Thyroid gland (tissue), 4 donors: ENCODE measurements at regions not wholly inside any gene's neighbourhood (a gene's known extent, or its start where the extent isn't known, plus 50 kb on each side); places are given as distances from the start of the nearest gene placed in this dataset.

Experiments used
- DNase-seq, 2 donors: peaks; one replicate each; pipeline ENCODE4 v3.0.0-alpha.2; 2019
- H3K27ac ChIP-seq, 3 donors: fragments of 200-600 bp; sonication (generic); 1 replicate in 2 of 3; 2 replicates in 1 of 3; pipeline ENCODE4 v1.5.1; 2016 to 2019; ENCODE audit warnings: mild to moderate bottlenecking in 1 of 3, moderate library complexity in 1 of 3
- H3K27me3 ChIP-seq: fragments of 200-600 bp; sonication (generic); one replicate; pipeline ENCODE4 v1.5.1; 2019
- H3K36me3 ChIP-seq, 2 donors: fragments of 200-600 bp; sonication (generic); one replicate each; pipeline ENCODE4 v1.5.1; 2016 to 2019
- H3K4me1 ChIP-seq, 2 donors: fragments of 200-600 bp; sonication (generic); one replicate each; pipeline ENCODE4 v1.5.1; 2017 to 2019
- H3K4me3 ChIP-seq, 3 donors: fragments of 200-600 bp; sonication (generic); replicated peaks in 1 of 3; 1 replicate in 2 of 3; 2 replicates in 1 of 3; pipeline ENCODE4 v1.5.1; 2016; ENCODE audit warnings: mild to moderate bottlenecking in 1 of 3
- H3K9me3 ChIP-seq: fragments of 200-600 bp; sonication (generic); one replicate; pipeline ENCODE4 v1.5.1; 2017
- POLR2A ChIP-seq, 2 donors: fragments of 450-650 bp; IDR thresholded peaks; one replicate each; pipeline ENCODE4 v1.6.1; 2017; ENCODE audit warnings: antibody characterized with exemption in 2 of 2, mild to moderate bottlenecking in 2 of 2, moderate library complexity in 1 of 2
- WGBS, 2 donors: methylation state at CpG; one replicate each; pipeline ENCODE4 v1.1.5; 2017; 5-methylcytosine and 5-hydroxymethylcytosine counted together
- intact Hi-C: fragments of 100-400 bp; cut with DNase I; formaldehyde crosslinking; loops from one replicate; pipeline ENCODE4 v1.15.1; 2023
- TF ChIP-seq, protein P1 (sequence below), 6 experiments: fragments of 200-600 bp in 3 of 6; fragments of 450-650 bp in 3 of 6; sonication (generic) in 3 of 6; IDR thresholded peaks; one replicate each; pipeline ENCODE4 v1.5.1; 2016 to 2019; ENCODE audit warnings: antibody characterized with exemption in 6 of 6, mild to moderate bottlenecking in 2 of 6, inconsistent platforms in 1 of 6, moderate library complexity in 1 of 6

DNA sequence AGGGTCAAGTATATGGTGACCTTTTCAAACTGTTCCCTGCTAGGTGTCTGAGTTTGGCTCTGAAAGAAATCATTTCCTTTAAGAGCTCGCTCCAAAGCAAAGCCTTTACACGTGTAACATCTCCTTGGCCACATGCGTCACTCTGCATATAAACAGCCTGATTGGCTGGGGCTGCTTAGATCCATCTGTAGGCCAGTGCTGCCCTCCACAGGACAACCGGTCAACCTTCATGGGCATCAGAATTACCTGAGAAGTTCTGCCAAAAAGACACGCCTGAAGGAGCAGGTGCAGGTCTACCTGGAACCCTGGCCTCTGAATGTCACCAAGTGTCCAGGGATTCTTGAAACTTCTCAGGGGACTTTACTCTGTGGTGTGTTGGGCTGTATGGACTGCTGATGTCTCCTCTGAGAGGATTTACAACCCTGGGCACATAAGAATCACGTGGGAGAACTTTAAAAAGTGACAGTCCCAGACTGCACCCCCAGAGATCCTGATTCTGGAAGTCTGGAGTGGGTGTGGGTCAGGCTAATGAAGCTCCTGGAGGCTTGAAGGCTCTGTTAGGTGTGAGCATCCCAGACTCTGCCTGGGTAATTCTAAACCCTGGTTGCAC, 497.6 kb downstream of the GADD45G start:
- 7 to 9% methylated on average over 6 of the region's 6 CpGs for WGBS, 2 donors
- Histone ChIP-seq H3K36me3 (no peaks in the 10 kb centered on the region), H3K9me3 (no peaks in the 10 kb centered on the region), H3K27ac (no peak overlapping the region), H3K27me3 (no peaks in the 10 kb centered on the region), H3K4me1 (peaks cover 10 to 11% of the 10 kb centered on the region in 2 donors), H3K4me3 (no peak overlapping the region)
- peak; percentile 91 to 93 for DNase-seq
- intact Hi-C loops: loop anchor here (2.0 kb wide), 1 partner anchor 500 kb away; no protein-coding TSS in a partner anchor
- TF ChIP-seq POLR2A (IDR thresholded peaks at IDR 0.05): no peak
- TF ChIP-seq, protein P1, sequence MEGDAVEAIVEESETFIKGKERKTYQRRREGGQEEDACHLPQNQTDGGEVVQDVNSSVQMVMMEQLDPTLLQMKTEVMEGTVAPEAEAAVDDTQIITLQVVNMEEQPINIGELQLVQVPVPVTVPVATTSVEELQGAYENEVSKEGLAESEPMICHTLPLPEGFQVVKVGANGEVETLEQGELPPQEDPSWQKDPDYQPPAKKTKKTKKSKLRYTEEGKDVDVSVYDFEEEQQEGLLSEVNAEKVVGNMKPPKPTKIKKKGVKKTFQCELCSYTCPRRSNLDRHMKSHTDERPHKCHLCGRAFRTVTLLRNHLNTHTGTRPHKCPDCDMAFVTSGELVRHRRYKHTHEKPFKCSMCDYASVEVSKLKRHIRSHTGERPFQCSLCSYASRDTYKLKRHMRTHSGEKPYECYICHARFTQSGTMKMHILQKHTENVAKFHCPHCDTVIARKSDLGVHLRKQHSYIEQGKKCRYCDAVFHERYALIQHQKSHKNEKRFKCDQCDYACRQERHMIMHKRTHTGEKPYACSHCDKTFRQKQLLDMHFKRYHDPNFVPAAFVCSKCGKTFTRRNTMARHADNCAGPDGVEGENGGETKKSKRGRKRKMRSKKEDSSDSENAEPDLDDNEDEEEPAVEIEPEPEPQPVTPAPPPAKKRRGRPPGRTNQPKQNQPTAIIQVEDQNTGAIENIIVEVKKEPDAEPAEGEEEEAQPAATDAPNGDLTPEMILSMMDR (IDR thresholded peaks at IDR 0.05): peak in 5 of 6 experiments; percentile 73 to 98 (median 93)

DNA sequence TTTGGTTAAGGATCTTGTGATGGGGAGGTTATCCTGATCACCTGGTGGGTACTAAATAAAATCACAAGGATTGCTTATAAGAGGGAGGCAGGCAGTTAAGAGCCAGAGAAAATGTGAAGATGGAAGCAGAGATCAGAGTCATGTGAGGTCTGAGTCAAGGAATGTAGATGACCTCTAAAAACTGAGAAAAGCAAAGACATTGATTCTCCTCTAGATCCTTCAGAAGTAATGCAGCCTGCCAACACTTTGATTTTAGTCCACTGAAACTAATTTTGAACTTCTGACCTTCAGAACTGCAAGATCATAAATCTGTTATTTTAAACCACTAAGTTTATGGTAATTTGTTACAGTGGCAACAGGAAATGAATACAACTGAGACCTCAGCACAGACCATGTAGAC, 499.0 kb downstream of the GADD45G start:
- DNase-seq: no peak
- H3K4me3 ChIP-seq: no peak overlapping the region

GRCh38 chr9:90105773-90106172, 501.0 kb downstream of the GADD45G start:
- intact Hi-C loops: no loop called here
- Histone ChIP-seq H3K9me3 (no peaks in the 10 kb centered on the region), H3K27me3 (no peaks in the 10 kb centered on the region), H3K4me3 (no peak overlapping the region), H3K4me1 (peaks cover 14 to 23% of the 10 kb centered on the region in 2 donors), H3K27ac (no peak overlapping the region), H3K36me3 (no peaks in the 10 kb centered on the region)
- 44 to 84% methylated on average over 1 of the region's 1 CpG for WGBS, 2 donors
- DNase-seq: no peak
- TF ChIP-seq, protein P1 (IDR thresholded peaks at IDR 0.05): no peak
- no peak for TF ChIP-seq POLR2A (IDR thresholded peaks at IDR 0.05)

More for the DNA sequence above, 499.0 kb downstream of the GADD45G start:
- intact Hi-C loops: loop anchor here (2.0 kb wide), 1 partner anchor 501 kb away; no protein-coding TSS in a partner anchor
- H3K4me1 ChIP-seq: peaks cover 14 to 23% of the 10 kb centered on the region in 2 donors
- H3K9me3 ChIP-seq: no peaks in the 10 kb centered on the region
- H3K27me3 ChIP-seq: no peaks in the 10 kb centered on the region
- TF ChIP-seq, protein P1 (IDR thresholded peaks at IDR 0.05): no peak
- no peak for TF ChIP-seq POLR2A (IDR thresholded peaks at IDR 0.05)
- no peaks in the 10 kb centered on the region for H3K36me3 ChIP-seq
- H3K27ac ChIP-seq: no peak overlapping the region

DNA sequence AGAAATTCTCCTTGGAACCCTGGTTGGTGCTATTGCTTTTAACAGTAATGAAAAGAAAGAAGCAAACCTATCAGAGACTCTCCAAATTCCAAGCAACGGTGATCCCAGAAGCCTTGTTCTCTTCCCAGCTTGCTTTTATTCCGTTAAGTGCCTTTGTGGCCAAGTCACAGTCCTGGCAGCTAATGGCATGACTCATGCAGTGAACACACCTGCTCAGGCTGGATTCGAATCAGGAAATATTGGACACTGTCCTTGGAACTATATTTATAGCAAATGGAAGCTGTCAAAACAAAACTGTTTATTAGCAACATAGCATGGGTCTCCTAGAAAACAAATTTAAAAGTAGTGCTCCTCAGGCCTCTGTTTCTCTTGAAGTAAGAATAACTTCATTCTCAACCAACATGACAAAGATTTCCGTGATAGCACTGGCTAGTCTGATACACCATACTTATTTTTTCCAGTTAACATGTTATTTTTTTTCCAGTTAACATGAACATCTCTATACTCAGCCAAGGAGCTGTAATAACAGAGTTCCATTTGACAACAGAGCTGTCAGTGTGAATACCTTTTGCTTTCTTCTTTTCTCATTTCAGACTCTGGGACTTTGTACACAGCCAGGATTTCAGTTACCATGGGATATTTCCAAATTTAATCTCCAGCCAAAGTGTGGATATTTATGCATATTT, 502.4 kb downstream of the GADD45G start:
- H3K27me3 ChIP-seq: no peaks in the 10 kb centered on the region
- WGBS, 2 donors: 22% methylated on average over 4 of the region's 4 CpGs
- no peaks in the 10 kb centered on the region for H3K9me3 ChIP-seq
- H3K36me3 ChIP-seq: no peaks in the 10 kb centered on the region
- intact Hi-C loops: no loop called here
- peaks cover 14 to 23% of the 10 kb centered on the region in 2 donors for H3K4me1 ChIP-seq
- DNase-seq: peak; percentile 80 to 86
- no peak overlapping the region for H3K4me3 ChIP-seq
- peak overlapping the region; percentile 27 to 73 (median 65) for H3K27ac ChIP-seq
- TF ChIP-seq, protein P1 (IDR thresholded peaks at IDR 0.05): no peak
- TF ChIP-seq POLR2A (IDR thresholded peaks at IDR 0.05): no peak
